ENCODE measurements at regions not wholly inside any gene's neighbourhood (a gene's known extent, or its start where the extent isn't known, plus 50 kb on each side); places are given as distances from the start of the nearest gene placed in this dataset.

- no peak overlapping the region for H2AK9ac ChIP-seq (replicated peaks; ENCODE audit: low read depth, low read length, poor library complexity)
- no TSS peak for BruUV-seq (replicated peaks)
- H2AK5ac ChIP-seq (ENCODE audit: low read depth, low read length), result no peak overlapping the region
- ChIA-PET CTCF (no interaction called here), POLR2A (ENCODE audit: unreplicated experiment) (no interaction called here)
- H3K36me3 ChIP-seq (ENCODE audit: control insufficient read depth, insufficient read depth, low read length), result no peaks in the 10 kb centered on the region
- no peak overlapping the region for H2BK20ac ChIP-seq (ENCODE audit: low read depth, low read length)
- no peak overlapping the region for H4K5ac ChIP-seq (ENCODE audit: low read depth, low read length)
- intact Hi-C loops (cut with micrococcal nuclease), result no loop called here
- H3K23ac ChIP-seq (ENCODE audit: low read depth, low read length), result no peak overlapping the region
- H3K4me2 ChIP-seq (ENCODE audit: low read depth, low read length), result no peak overlapping the region
- H3K56ac ChIP-seq (ENCODE audit: extremely low read depth, insufficient read depth, low read length), result no peak overlapping the region
- no peak overlapping the region for H3K9ac ChIP-seq (ENCODE audit: low read depth, low read length)
- H3K27me3 ChIP-seq (ENCODE audit: control insufficient read depth, insufficient read depth, low read length), result no peaks in the 10 kb centered on the region
- H3K4me3 ChIP-seq (ENCODE audit: insufficient read depth, low read depth, low read length), result no peak overlapping the region
- H3K79me1 ChIP-seq (ENCODE audit: low read depth in 1 of 2, low read length in 2 of 2), result no peaks in the 10 kb centered on the region
- no peak overlapping the region for H3K18ac ChIP-seq (ENCODE audit: low read depth, low read length)
- no peak overlapping the region for H4K91ac ChIP-seq (ENCODE audit: insufficient read depth, low read depth, low read length)
- H3K9me3 ChIP-seq (ENCODE audit: control insufficient read depth, insufficient read depth, low read length), result no peaks in the 10 kb centered on the region
- no peaks in the 10 kb centered on the region for H3K4me1 ChIP-seq (ENCODE audit: control insufficient read depth, insufficient read depth, low read length)
- ATAC-seq (ENCODE audit: low read depth) (no peak), DNase-seq (no peak)
- H3K14ac ChIP-seq (replicated peaks; ENCODE audit: low read depth, low read length), result no peak overlapping the region; the same call in 1 of the 2 replicates
- no peaks in the 10 kb centered on the region for H4K20me1 ChIP-seq (ENCODE audit: insufficient read depth, low read length)
- H3K27ac ChIP-seq (ENCODE audit: insufficient read depth, low read length), result no peak overlapping the region
- WGBS, 2 experiments (ENCODE audit: extremely low coverage in 2 of 2, insufficient read length in 1 of 2), result 51% methylated on average over 3 of the region's 5 CpGs; no CpG with 5 or more reads in 1 of the 2 experiments
- no peak overlapping the region for H3K4ac ChIP-seq (ENCODE audit: low read depth, low read length)
- no peak overlapping the region for H4K8ac ChIP-seq (ENCODE audit: low read depth in 2 of 2, low read length in 2 of 2)
- H2BK5ac ChIP-seq (ENCODE audit: low read depth, low read length, poor library complexity, severe bottlenecking), result no peak overlapping the region
- no peak overlapping the region for H2AFZ ChIP-seq (replicated peaks; ENCODE audit: low read length, poor library complexity)
- no peaks in the 10 kb centered on the region for H3K9me1 ChIP-seq (ENCODE audit: insufficient read depth, low read length)
- TF ChIP-seq RCOR1 (IDR thresholded peaks at IDR 0.05; ENCODE audit: insufficient replicate concordance, low read length) (no peak), RAD21 (IDR thresholded peaks at IDR 0.05; ENCODE audit: low read length) (no peak), NFE2L2 (IDR thresholded peaks at IDR 0.05; ENCODE audit: low read depth, low read length) (no peak), CEBPB (IDR thresholded peaks at IDR 0.05; ENCODE audit: low read depth, low read length) (no peak), RFX5 (IDR thresholded peaks at IDR 0.05; ENCODE audit: low read depth, low read length) (no peak), CTCF (conservative IDR thresholded peaks at IDR 0.05; ENCODE audit: low read depth, low read length) (no peak), POLR2A (IDR thresholded peaks at IDR 0.05; ENCODE audit: low read depth, low read length) (no peak), MAFK (IDR thresholded peaks at IDR 0.05; ENCODE audit: low read depth, low read length) (no peak), USF2 (IDR thresholded peaks at IDR 0.05; ENCODE audit: low read depth, low read length) (no peak), MXI1 (IDR thresholded peaks at IDR 0.05; ENCODE audit: borderline replicate concordance, low read depth, low read length) (no peak), FOS (IDR thresholded peaks at IDR 0.05; ENCODE audit: low read depth, low read length) (no peak), CHD1 (IDR thresholded peaks at IDR 0.05; ENCODE audit: low read depth, low read length) (no peak), MAZ (IDR thresholded peaks at IDR 0.05; ENCODE audit: borderline replicate concordance, low read depth, low read length) (no peak), SMC3 (IDR thresholded peaks at IDR 0.05; ENCODE audit: low read depth, low read length) (no peak), BHLHE40 (IDR thresholded peaks at IDR 0.05; ENCODE audit: low read depth, low read length) (no peak)
- TF ChIP-seq, protein P1, sequence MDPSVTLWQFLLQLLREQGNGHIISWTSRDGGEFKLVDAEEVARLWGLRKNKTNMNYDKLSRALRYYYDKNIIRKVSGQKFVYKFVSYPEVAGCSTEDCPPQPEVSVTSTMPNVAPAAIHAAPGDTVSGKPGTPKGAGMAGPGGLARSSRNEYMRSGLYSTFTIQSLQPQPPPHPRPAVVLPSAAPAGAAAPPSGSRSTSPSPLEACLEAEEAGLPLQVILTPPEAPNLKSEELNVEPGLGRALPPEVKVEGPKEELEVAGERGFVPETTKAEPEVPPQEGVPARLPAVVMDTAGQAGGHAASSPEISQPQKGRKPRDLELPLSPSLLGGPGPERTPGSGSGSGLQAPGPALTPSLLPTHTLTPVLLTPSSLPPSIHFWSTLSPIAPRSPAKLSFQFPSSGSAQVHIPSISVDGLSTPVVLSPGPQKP (IDR thresholded peaks at IDR 0.05; ENCODE audit: borderline replicate concordance, low read depth, low read length), result no peak
- H2BK15ac ChIP-seq (ENCODE audit: low read depth, low read length), result no peak overlapping the region
- dilution Hi-C loops (cut with HindIII; ENCODE audit: low sequenced_read_pairs, unreplicated experiment), result no loop called here
- H2BK120ac ChIP-seq (ENCODE audit: low read depth, low read length), result no peak overlapping the region
- in situ Hi-C loops (cut with MboI; ENCODE audit: low sequenced_read_pairs), result no loop called here
Measured at GRCh38 chr4:83830138-83830888, 294.4 kb downstream of the GPAT3 start.

Data from IMR-90 (cell line).